ENCODE measurements at regions not wholly inside any gene's neighbourhood (a gene's known extent, or its start where the extent isn't known, plus 50 kb on each side); places are given as distances from the start of the nearest gene placed in this dataset.

- TF ChIP-seq CTCF (conservative IDR thresholded peaks at IDR 0.05) (no peak), EZH2 (IDR thresholded peaks at IDR 0.05; ENCODE audit: low read depth) (no peak)
Observed at GRCh38 chr9:31783491-31783890, 601.0 kb upstream of the ACO1 start.

Measured in PC-9 (cell line).